CD4-positive, alpha-beta T cell treated with Interferon alpha-2 for 1 hour (primary cell): ENCODE measurements at regions not wholly inside any gene's neighbourhood (a gene's known extent, or its start where the extent isn't known, plus 50 kb on each side); places are given as distances from the start of the nearest gene placed in this dataset.

Source experiments
- DNase-seq, 2 donors: peaks; one replicate each; pipeline ENCODE4 v3.0.0-alpha.2; 2020 to 2022

- DNase-seq = no peak
Observed at GRCh38 chr13:95455782-95456181, 96.7 kb upstream of the CLDN10 start.

- no peak for DNase-seq
Observed at GRCh38 chr13:95456815-95457214, 95.7 kb upstream of the CLDN10 start.

- no peak for DNase-seq
Observed at GRCh38 chr13:95457294-95457693, 95.2 kb upstream of the CLDN10 start.

- no peak for DNase-seq
Observed at GRCh38 chr13:95462801-95463200, 89.7 kb upstream of the CLDN10 start.

GRCh38 chr13:95463531-95463930 lies 89.0 kb upstream of the CLDN10 start:
- no peak for DNase-seq

- DNase-seq = no peak
Observed at GRCh38 chr13:95470574-95471366, 81.8 kb upstream of the CLDN10 start.

GRCh38 chr13:95471960-95472359 lies 80.6 kb upstream of the CLDN10 start:
- DNase-seq = no peak

GRCh38 chr13:95474992-95475391 lies 77.5 kb upstream of the CLDN10 start:
- DNase-seq = no peak

- DNase-seq = no peak
Observed at GRCh38 chr13:95477187-95477586, 75.3 kb upstream of the CLDN10 start.

- no peak for DNase-seq
Observed at GRCh38 chr13:95479731-95480130, 72.8 kb upstream of the CLDN10 start.

GRCh38 chr13:95480131-95480545 lies 72.4 kb upstream of the CLDN10 start:
- DNase-seq = peak; percentile 8 to 51

GRCh38 chr13:95480791-95481780 lies 71.4 kb upstream of the CLDN10 start:
- no peak for DNase-seq

- DNase-seq = no peak
Observed at GRCh38 chr13:95484052-95484451, 68.5 kb upstream of the CLDN10 start.

GRCh38 chr13:95485045-95485517 lies 67.4 kb upstream of the CLDN10 start:
- no peak for DNase-seq

GRCh38 chr13:95485518-95486144 lies 66.9 kb upstream of the CLDN10 start:
- DNase-seq = no peak

- DNase-seq = no peak
Observed at GRCh38 chr13:95492044-95492801, 60.3 kb upstream of the CLDN10 start.

GRCh38 chr13:95494082-95494681 lies 58.3 kb upstream of the CLDN10 start:
- DNase-seq = peak in 1 of 2 donors; percentile 46

GRCh38 chr13:95496485-95496884 lies 56.0 kb upstream of the CLDN10 start:
- no peak for DNase-seq

GRCh38 chr13:95497381-95497807 lies 55.1 kb upstream of the CLDN10 start:
- DNase-seq = no peak

- no peak for DNase-seq
Observed at GRCh38 chr13:95498886-95499285, 53.6 kb upstream of the CLDN10 start.

- no peak for DNase-seq
Observed at GRCh38 chr13:95499811-95500712, 52.5 kb upstream of the CLDN10 start.
